ENCODE measurements at regions not wholly inside any gene's neighbourhood (a gene's known extent, or its start where the extent isn't known, plus 50 kb on each side); places are given as distances from the start of the nearest gene placed in this dataset.

DNA sequence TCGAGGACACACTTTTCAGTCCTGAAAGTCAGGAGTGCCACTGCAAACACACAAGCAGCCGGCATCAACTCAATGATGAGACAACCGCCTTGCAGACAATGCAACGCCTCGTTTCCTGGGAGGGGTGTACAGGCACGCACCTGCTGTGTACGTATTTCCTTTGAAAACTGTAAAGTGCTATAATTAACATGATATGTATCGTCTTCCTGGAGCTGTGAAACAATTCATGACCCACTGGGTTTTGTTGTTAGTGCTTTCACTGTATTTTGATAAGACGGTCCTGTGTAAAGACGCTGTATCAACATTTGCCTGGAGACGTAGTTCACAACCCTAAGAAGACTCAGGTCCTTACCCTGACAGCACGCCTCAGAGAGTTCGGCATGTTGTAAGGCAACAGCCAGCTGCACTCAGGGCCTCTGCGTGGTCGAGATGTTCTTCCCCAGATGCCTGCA is 105.7 kb upstream of the ANO1 start:
- Histone ChIP-seq H3K4me3 (ENCODE audit: low read depth in 1 of 2, low read length in 2 of 2) (no peak overlapping the region), H3K27ac (ENCODE audit: low read length) (no peak overlapping the region), H3K27me3 (ENCODE audit: low read depth, low read length) (no peaks in the 10 kb centered on the region), H3K4me1 (ENCODE audit: control insufficient read depth in 1 of 2, insufficient read depth in 2 of 2, low read length in 2 of 2) (no peaks in the 10 kb centered on the region), H3K36me3 (ENCODE audit: control insufficient read depth in 1 of 2, insufficient read depth in 2 of 2, low read length in 2 of 2) (no peaks in the 10 kb centered on the region), H3K9me3 (ENCODE audit: control insufficient read depth in 1 of 2, low read length in 2 of 2) (peaks cover 0 to 4% of the 10 kb centered on the region in 2 donors)

DNA sequence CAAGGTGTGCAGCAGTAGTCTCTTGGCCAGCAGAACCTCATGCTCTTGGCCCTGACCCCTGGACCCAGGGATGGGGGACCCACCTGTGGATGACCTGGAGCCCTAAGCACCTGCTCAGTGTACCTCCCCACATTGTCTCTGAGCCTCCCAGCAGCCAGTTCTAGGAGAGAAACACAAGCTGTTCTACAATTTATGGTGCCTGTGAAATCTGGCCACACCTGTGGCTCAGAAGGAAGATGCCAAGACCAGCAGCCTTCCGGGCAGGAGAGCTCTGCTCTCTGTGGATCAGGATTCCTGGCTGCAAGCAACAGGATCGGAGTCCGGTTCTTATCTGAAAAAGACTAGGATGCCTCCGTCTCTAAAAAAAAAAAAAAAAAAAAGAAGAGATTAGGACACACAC is 103.6 kb upstream of the ANO1 start:
- peaks cover 0 to 4% of the 10 kb centered on the region in 2 donors for H3K9me3 ChIP-seq (ENCODE audit: control insufficient read depth in 1 of 2, low read length in 2 of 2)
- H3K36me3 ChIP-seq (ENCODE audit: control insufficient read depth in 1 of 2, insufficient read depth in 2 of 2, low read length in 2 of 2): no peaks in the 10 kb centered on the region
- H3K27ac ChIP-seq (ENCODE audit: low read length): no peak overlapping the region
- H3K27me3 ChIP-seq (ENCODE audit: low read depth, low read length): no peaks in the 10 kb centered on the region
- no peak overlapping the region for H3K4me3 ChIP-seq (ENCODE audit: low read depth in 1 of 2, low read length in 2 of 2)
- no peaks in the 10 kb centered on the region for H3K4me1 ChIP-seq (ENCODE audit: control insufficient read depth in 1 of 2, insufficient read depth in 2 of 2, low read length in 2 of 2)

DNA sequence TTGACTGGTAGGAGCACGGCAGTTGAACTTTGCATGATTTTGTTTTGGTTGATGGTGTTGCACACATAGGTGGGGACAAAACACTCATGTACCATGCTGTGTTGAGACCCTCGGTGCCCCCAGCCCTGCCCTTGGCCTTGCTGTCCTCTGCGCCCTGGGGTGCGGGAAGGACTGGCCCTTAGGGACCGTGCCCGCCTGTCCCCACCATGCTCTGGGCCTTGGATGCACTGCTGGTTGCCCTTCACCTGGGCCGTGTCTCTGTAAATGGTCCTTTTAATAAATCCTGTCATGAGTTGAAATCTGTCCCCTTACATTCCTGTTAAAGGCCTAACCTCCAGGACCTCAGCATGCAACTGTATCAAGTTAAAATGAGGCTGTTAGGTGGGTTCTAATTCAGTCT is 102.3 kb upstream of the ANO1 start:
- no peaks in the 10 kb centered on the region for H3K4me1 ChIP-seq (ENCODE audit: control insufficient read depth in 1 of 2, insufficient read depth in 2 of 2, low read length in 2 of 2)
- no peaks in the 10 kb centered on the region for H3K27me3 ChIP-seq (ENCODE audit: low read depth, low read length)
- H3K27ac ChIP-seq (ENCODE audit: low read length): no peak overlapping the region
- peaks cover 0 to under 1% of the 10 kb centered on the region in 2 donors for H3K9me3 ChIP-seq (ENCODE audit: control insufficient read depth in 1 of 2, low read length in 2 of 2)
- no peak overlapping the region for H3K4me3 ChIP-seq (ENCODE audit: low read depth in 1 of 2, low read length in 2 of 2)
- no peaks in the 10 kb centered on the region for H3K36me3 ChIP-seq (ENCODE audit: control insufficient read depth in 1 of 2, insufficient read depth in 2 of 2, low read length in 2 of 2)

- Histone ChIP-seq H3K4me1 (ENCODE audit: control insufficient read depth in 1 of 2, insufficient read depth in 2 of 2, low read length in 2 of 2) (no peaks in the 10 kb centered on the region), H3K4me3 (ENCODE audit: low read depth in 1 of 2, low read length in 2 of 2) (no peak overlapping the region), H3K36me3 (ENCODE audit: control insufficient read depth in 1 of 2, insufficient read depth in 2 of 2, low read length in 2 of 2) (no peaks in the 10 kb centered on the region), H3K27ac (ENCODE audit: low read length) (no peak overlapping the region), H3K27me3 (ENCODE audit: low read depth, low read length) (no peaks in the 10 kb centered on the region), H3K9me3 (ENCODE audit: control insufficient read depth in 1 of 2, low read length in 2 of 2) (no peaks in the 10 kb centered on the region)
Measured at GRCh38 chr11:69976794-69977193, 101.3 kb upstream of the ANO1 start.

GRCh38 chr11:69977951-69978350 is 100.2 kb upstream of the ANO1 start:
- no peaks in the 10 kb centered on the region for H3K9me3 ChIP-seq (ENCODE audit: control insufficient read depth in 1 of 2, low read length in 2 of 2)
- H3K27me3 ChIP-seq (ENCODE audit: low read depth, low read length): no peaks in the 10 kb centered on the region
- H3K4me1 ChIP-seq (ENCODE audit: control insufficient read depth in 1 of 2, insufficient read depth in 2 of 2, low read length in 2 of 2): no peaks in the 10 kb centered on the region
- H3K4me3 ChIP-seq (ENCODE audit: low read depth in 1 of 2, low read length in 2 of 2): no peak overlapping the region
- H3K36me3 ChIP-seq (ENCODE audit: control insufficient read depth in 1 of 2, insufficient read depth in 2 of 2, low read length in 2 of 2): no peaks in the 10 kb centered on the region
- no peak overlapping the region for H3K27ac ChIP-seq (ENCODE audit: low read length)

- H3K4me1 ChIP-seq (ENCODE audit: control insufficient read depth in 1 of 2, insufficient read depth in 2 of 2, low read length in 2 of 2): no peaks in the 10 kb centered on the region
- H3K9me3 ChIP-seq (ENCODE audit: control insufficient read depth in 1 of 2, low read length in 2 of 2): no peaks in the 10 kb centered on the region
- peaks cover 7% of the 10 kb centered on the region for H3K27me3 ChIP-seq (ENCODE audit: low read depth, low read length)
- H3K4me3 ChIP-seq (ENCODE audit: low read depth in 1 of 2, low read length in 2 of 2): no peak overlapping the region
- H3K27ac ChIP-seq (ENCODE audit: low read length): no peak overlapping the region
- H3K36me3 ChIP-seq (ENCODE audit: control insufficient read depth in 1 of 2, insufficient read depth in 2 of 2, low read length in 2 of 2): no peaks in the 10 kb centered on the region
Measured at GRCh38 chr11:69978841-69979614, 99.1 kb upstream of the ANO1 start.

DNA sequence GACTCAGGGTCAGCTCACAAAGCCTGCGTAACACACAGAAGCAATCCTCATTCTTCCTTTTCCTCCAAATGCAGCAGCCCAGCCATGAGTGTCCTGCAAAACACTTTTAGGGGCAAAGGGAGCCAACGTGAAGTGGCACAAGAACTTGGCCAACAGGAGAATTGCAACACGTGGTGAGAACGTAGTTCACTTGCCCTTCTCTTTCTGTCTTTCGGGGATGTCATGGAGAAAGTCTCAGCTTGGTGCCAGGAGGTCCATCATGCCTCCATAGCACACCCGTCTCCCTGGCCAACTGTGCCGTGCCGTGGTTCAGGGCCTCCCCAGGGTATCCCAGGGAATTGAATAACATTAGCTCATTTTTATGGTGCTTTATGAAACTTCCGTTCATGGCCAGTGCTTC is 98.5 kb upstream of the ANO1 start:
- H3K36me3 ChIP-seq (ENCODE audit: control insufficient read depth in 1 of 2, insufficient read depth in 2 of 2, low read length in 2 of 2): no peaks in the 10 kb centered on the region
- no peaks in the 10 kb centered on the region for H3K4me1 ChIP-seq (ENCODE audit: control insufficient read depth in 1 of 2, insufficient read depth in 2 of 2, low read length in 2 of 2)
- H3K9me3 ChIP-seq (ENCODE audit: control insufficient read depth in 1 of 2, low read length in 2 of 2): no peaks in the 10 kb centered on the region
- H3K27me3 ChIP-seq (ENCODE audit: low read depth, low read length): peaks cover 13% of the 10 kb centered on the region
- H3K4me3 ChIP-seq (ENCODE audit: low read depth in 1 of 2, low read length in 2 of 2): no peak overlapping the region
- no peak overlapping the region for H3K27ac ChIP-seq (ENCODE audit: low read length)

GRCh38 chr11:69981119-69981784 is 96.9 kb upstream of the ANO1 start:
- Histone ChIP-seq H3K9me3 (ENCODE audit: control insufficient read depth in 1 of 2, low read length in 2 of 2) (no peaks in the 10 kb centered on the region), H3K27ac (ENCODE audit: low read length) (no peak overlapping the region), H3K27me3 (ENCODE audit: low read depth, low read length) (peaks cover 26% of the 10 kb centered on the region), H3K4me3 (ENCODE audit: low read depth in 1 of 2, low read length in 2 of 2) (no peak overlapping the region), H3K36me3 (ENCODE audit: control insufficient read depth in 1 of 2, insufficient read depth in 2 of 2, low read length in 2 of 2) (no peaks in the 10 kb centered on the region), H3K4me1 (ENCODE audit: control insufficient read depth in 1 of 2, insufficient read depth in 2 of 2, low read length in 2 of 2) (peaks cover 0 to 10% of the 10 kb centered on the region in 2 donors)

DNA sequence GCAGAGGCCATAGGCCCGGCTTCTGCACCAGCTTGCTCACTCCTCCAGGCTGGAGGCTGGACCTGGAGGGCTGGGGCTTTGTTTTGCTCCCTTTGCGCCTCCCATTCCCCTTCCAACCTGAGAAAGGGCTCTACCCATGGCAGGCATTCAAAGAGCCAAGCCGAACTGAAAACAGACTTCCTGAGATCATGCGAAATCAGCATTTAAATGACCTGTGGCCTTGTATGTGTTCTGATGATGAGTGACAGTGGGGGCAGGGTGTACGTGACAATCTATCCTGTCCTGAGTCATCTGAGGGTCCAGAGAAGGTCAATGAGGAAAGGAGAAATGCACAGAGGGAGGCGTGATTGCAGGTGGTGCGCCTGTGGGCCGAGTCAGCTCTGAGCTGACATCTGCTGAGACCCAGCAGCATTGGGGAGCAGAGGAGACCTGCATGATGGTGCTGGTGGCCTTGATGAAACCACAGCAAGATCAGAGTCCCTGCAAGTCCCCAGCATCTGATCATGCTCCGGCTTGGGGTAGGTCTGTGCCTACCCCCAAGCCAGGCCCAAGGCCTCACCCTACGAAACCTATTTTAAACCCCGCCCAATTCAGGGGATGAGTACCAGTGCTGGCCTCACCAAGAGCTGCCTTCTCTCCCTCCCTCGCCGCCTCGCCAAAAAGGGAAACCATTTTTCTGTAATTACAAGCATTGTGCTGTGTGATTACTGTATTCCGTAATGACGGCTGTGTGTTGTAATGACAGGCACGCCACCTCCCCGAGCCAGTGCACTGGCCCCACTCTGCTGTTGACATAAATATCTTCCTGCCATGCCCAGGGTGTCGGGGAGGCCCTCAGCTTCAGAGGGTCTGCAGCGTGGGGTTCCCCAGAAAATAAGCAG is 95.2 kb upstream of the ANO1 start:
- Histone ChIP-seq H3K9me3 (ENCODE audit: control insufficient read depth in 1 of 2, low read length in 2 of 2) (no peaks in the 10 kb centered on the region), H3K36me3 (ENCODE audit: control insufficient read depth in 1 of 2, insufficient read depth in 2 of 2, low read length in 2 of 2) (no peaks in the 10 kb centered on the region), H3K27me3 (ENCODE audit: low read depth, low read length) (peaks cover 31% of the 10 kb centered on the region), H3K4me3 (ENCODE audit: low read depth in 1 of 2, low read length in 2 of 2) (no peak overlapping the region), H3K4me1 (ENCODE audit: control insufficient read depth in 1 of 2, insufficient read depth in 2 of 2, low read length in 2 of 2) (peaks cover 0 to 11% of the 10 kb centered on the region in 2 donors), H3K27ac (ENCODE audit: low read length) (no peak overlapping the region)

DNA sequence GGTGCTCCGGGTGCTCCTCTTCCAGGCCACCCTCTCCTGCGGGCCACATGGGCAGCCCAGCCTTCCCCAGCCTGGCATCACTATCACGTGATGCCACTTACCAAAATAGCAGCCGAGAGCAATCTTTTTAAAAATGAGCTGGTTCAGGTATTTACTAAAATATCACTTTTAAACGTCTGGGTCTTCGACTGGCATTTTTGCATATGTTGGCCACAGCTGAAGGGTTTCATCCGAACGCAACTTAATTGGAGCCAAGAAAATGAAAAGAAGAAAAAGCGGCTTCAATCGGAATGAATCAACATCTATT is 94.6 kb upstream of the ANO1 start:
- no peaks in the 10 kb centered on the region for H3K9me3 ChIP-seq (ENCODE audit: control insufficient read depth in 1 of 2, low read length in 2 of 2)
- H3K4me3 ChIP-seq (ENCODE audit: low read depth in 1 of 2, low read length in 2 of 2): no peak overlapping the region
- no peak overlapping the region for H3K27ac ChIP-seq (ENCODE audit: low read length)
- H3K27me3 ChIP-seq (ENCODE audit: low read depth, low read length): peaks cover 31% of the 10 kb centered on the region
- no peaks in the 10 kb centered on the region for H3K36me3 ChIP-seq (ENCODE audit: control insufficient read depth in 1 of 2, insufficient read depth in 2 of 2, low read length in 2 of 2)
- peaks cover 0 to 11% of the 10 kb centered on the region in 2 donors for H3K4me1 ChIP-seq (ENCODE audit: control insufficient read depth in 1 of 2, insufficient read depth in 2 of 2, low read length in 2 of 2)

DNA sequence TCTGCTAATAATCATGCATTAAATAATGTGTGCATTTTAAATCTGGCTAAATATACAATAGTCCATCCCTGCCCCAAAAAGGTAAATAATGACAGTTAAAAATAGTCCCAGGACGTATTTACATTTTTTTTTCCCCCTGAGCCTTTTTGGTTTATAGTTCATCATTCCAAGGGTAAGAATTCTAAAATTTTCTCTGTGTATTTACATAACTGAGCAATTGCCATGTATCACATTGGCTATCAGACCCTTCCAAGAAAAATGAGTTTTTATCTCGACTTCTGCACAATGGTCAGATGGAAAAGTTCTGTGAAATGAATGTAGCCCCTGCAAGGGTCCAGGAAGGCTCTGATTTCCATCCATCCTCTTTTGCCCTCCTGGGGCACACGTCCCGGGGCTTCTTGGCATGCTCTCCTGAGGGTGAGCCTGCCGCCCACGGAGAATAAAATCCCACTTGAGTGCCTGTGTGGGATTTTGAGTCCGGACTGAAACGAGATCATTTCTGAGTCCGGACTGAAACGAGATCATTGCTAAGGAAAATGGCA is 94.1 kb upstream of the ANO1 start:
- Histone ChIP-seq H3K4me3 (ENCODE audit: low read depth in 1 of 2, low read length in 2 of 2) (no peak overlapping the region), H3K27ac (ENCODE audit: low read length) (no peak overlapping the region), H3K36me3 (ENCODE audit: control insufficient read depth in 1 of 2, insufficient read depth in 2 of 2, low read length in 2 of 2) (no peaks in the 10 kb centered on the region), H3K9me3 (ENCODE audit: control insufficient read depth in 1 of 2, low read length in 2 of 2) (no peaks in the 10 kb centered on the region), H3K4me1 (ENCODE audit: control insufficient read depth in 1 of 2, insufficient read depth in 2 of 2, low read length in 2 of 2) (peaks cover 0 to 11% of the 10 kb centered on the region in 2 donors), H3K27me3 (ENCODE audit: low read depth, low read length) (peaks cover 34% of the 10 kb centered on the region)

Measured in muscle layer of duodenum (tissue), 2 donors.